Gastroesophageal sphincter (tissue), 3 donors: ENCODE measurements at regions not wholly inside any gene's neighbourhood (a gene's known extent, or its start where the extent isn't known, plus 50 kb on each side); places are given as distances from the start of the nearest gene placed in this dataset.

Source experiments
- CTCF ChIP-seq, 4 experiments: fragments of 200-600 bp in 2 of 4; fragments of 450-650 bp in 2 of 4; sonication (generic) in 1 of 4; IDR thresholded peaks; one replicate each; pipeline ENCODE4 v1.5.1; 2017 to 2019; ENCODE audit warnings: antibody characterized with exemption in 4 of 4, mild to moderate bottlenecking in 2 of 4, moderate library complexity in 2 of 4
- EP300 ChIP-seq: sonication (generic); formaldehyde crosslinking; IDR thresholded peaks from one replicate; pipeline ENCODE4 v1.6.1; 2017; ENCODE audit warnings: antibody characterized with exemption, mild to moderate bottlenecking
- POLR2A ChIP-seq, 2 donors: fragments of 450-650 bp; IDR thresholded peaks; one replicate each; pipeline ENCODE4 v1.6.1; 2017; ENCODE audit warnings: antibody characterized with exemption in 2 of 2, mild to moderate bottlenecking in 2 of 2, moderate library complexity in 1 of 2

- no peak for TF ChIP-seq CTCF (IDR thresholded peaks at IDR 0.05)
- no peak for TF ChIP-seq EP300
- no peak for TF ChIP-seq POLR2A (IDR thresholded peaks at IDR 0.05)
These were observed 265.1 kb downstream of the GLI2 start for GRCh38 chr2:121000804-121001203.
